Peyer's patch (tissue), 4 donors: ENCODE measurements at regions not wholly inside any gene's neighbourhood (a gene's known extent, or its start where the extent isn't known, plus 50 kb on each side); places are given as distances from the start of the nearest gene placed in this dataset.

Experiments used
- DNase-seq, 3 donors: peaks; one replicate each; pipeline ENCODE4 v3.0.0-alpha.2; 2017 to 2019
- H3K27ac ChIP-seq, 4 donors: fragments of 200-600 bp; sonication (generic); one replicate each; pipeline ENCODE4 v1.5.1; 2016 to 2019
- H3K27me3 ChIP-seq, 2 donors: fragments of 200-600 bp; sonication (generic); one replicate each; pipeline ENCODE4 v1.5.1; 2019
- H3K36me3 ChIP-seq, 3 donors: fragments of 200-600 bp; sonication (generic); one replicate each; pipeline ENCODE4 v1.5.1; 2016 to 2019
- H3K4me1 ChIP-seq, 4 donors: fragments of 200-600 bp; sonication (generic); one replicate each; pipeline ENCODE4 v1.5.1; 2016 to 2019
- H3K4me3 ChIP-seq, 4 donors: fragments of 200-600 bp; sonication (generic); 1 replicate in 3 of 4; 2 replicates in 1 of 4; pipeline ENCODE4 v1.5.1; 2016 to 2019; ENCODE audit warnings: mild to moderate bottlenecking in 1 of 4
- H3K9me3 ChIP-seq, 4 donors: fragments of 200-600 bp; sonication (generic); one replicate each; pipeline ENCODE4 v1.5.1; 2016 to 2019; ENCODE audit warnings: mild to moderate bottlenecking in 1 of 4
- CTCF ChIP-seq, 6 experiments: fragments of 450-650 bp in 4 of 6; fragments of 200-600 bp in 2 of 6; sonication (generic) in 1 of 6; IDR thresholded peaks; one replicate each; pipeline ENCODE4 v1.5.1; 2017 to 2019; ENCODE audit warnings: antibody characterized with exemption in 6 of 6, mild to moderate bottlenecking in 3 of 6, moderate library complexity in 1 of 6
- POLR2A ChIP-seq, 2 donors: fragments of 450-650 bp; IDR thresholded peaks; one replicate each; pipeline ENCODE4 v1.5.1; 2017; ENCODE audit warnings: antibody characterized with exemption in 2 of 2, mild to moderate bottlenecking in 2 of 2, moderate library complexity in 2 of 2

GRCh38 chr4:152165146-152165545, 370.7 kb downstream of the FBXW7 start:
- Histone ChIP-seq H3K9me3 (no peaks in the 10 kb centered on the region), H3K4me1 (no peaks in the 10 kb centered on the region), H3K4me3 (no peak overlapping the region), H3K27me3 (no peaks in the 10 kb centered on the region), H3K36me3 (no peaks in the 10 kb centered on the region), H3K27ac (no peak overlapping the region)
- no peak for TF ChIP-seq CTCF (IDR thresholded peaks at IDR 0.05)
- no peak for TF ChIP-seq POLR2A (IDR thresholded peaks at IDR 0.05)
- DNase-seq: no peak

DNA sequence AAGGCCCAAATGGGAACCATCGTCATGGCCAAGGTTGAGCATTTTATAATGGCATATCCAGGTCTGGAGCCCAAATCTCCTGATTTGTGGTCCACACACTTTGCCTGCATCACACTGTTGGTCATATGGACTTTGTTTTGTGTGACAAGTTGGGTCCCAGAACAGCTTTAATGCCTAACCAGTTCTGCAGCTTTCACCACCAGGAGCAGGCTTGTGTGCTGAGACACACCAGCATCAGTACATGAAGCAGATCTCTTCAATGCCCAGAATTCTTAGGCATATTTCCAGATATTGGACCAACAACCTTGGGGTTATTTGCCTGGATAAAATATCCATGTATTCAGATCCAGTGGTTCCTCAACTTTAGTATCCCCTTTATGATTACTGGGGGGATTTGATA, 371.3 kb downstream of the FBXW7 start:
- no peaks in the 10 kb centered on the region for H3K9me3 ChIP-seq
- no peak overlapping the region for H3K4me3 ChIP-seq
- DNase-seq: no peak
- H3K27ac ChIP-seq: no peak overlapping the region
- H3K36me3 ChIP-seq: no peaks in the 10 kb centered on the region
- no peak for TF ChIP-seq POLR2A (IDR thresholded peaks at IDR 0.05)
- no peak for TF ChIP-seq CTCF (IDR thresholded peaks at IDR 0.05)
- no peaks in the 10 kb centered on the region for H3K4me1 ChIP-seq
- no peaks in the 10 kb centered on the region for H3K27me3 ChIP-seq

DNA sequence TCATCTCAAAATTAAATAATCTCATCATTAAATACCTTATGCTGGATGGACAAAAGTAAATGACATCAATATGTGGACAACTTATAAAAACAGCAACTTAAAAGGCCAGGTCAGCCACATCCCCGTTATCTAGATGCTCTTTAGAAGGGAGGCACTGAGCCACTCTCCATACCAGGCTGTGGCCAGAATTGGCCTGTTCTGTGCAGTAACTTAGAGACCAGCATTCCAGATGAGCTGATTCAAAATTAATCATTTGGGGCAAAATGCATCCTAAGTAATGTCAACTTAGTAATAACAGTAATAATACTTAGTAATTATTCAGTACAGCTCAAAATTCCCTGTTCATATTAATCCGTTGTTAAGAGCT, 373.6 kb downstream of the FBXW7 start:
- H3K27ac ChIP-seq: no peak overlapping the region
- H3K27me3 ChIP-seq: no peaks in the 10 kb centered on the region
- no peak overlapping the region for H3K4me3 ChIP-seq
- no peaks in the 10 kb centered on the region for H3K9me3 ChIP-seq
- no peaks in the 10 kb centered on the region for H3K36me3 ChIP-seq
- DNase-seq: no peak
- TF ChIP-seq POLR2A (IDR thresholded peaks at IDR 0.05) (no peak), CTCF (IDR thresholded peaks at IDR 0.05) (no peak)
- no peaks in the 10 kb centered on the region for H3K4me1 ChIP-seq

DNA sequence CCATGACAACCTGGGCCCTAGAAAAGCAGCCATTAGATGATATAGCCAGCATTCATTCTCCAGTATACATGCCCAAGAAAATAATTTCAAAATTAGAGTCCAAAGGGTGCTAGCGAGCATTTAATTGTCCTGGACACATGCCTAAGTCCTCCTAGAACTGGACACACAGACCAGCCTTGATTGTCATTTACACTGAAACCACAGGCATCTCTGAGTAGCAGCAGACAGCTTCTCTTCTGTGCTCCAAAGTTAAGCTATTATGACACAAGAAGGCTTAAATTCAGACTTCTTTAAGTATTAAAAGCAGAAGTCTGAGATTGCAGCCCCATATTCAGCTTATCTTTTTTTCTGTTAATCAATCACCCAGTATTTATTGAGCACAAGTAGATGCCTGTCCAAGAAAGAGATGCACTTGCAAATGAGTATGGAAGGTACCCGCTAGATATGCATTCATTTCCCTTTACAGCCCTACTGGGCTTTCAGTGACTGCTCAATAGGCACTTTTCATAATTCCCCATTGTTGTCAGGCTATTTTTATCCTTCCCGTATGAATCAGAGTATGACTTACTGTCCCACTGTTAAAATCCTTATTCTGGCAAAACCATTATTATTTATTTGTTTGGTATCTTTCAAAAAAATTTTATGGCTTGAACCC, 374.1 kb downstream of the FBXW7 start:
- no peak overlapping the region for H3K4me3 ChIP-seq
- TF ChIP-seq CTCF (IDR thresholded peaks at IDR 0.05) (no peak), POLR2A (IDR thresholded peaks at IDR 0.05) (no peak)
- no peaks in the 10 kb centered on the region for H3K9me3 ChIP-seq
- no peaks in the 10 kb centered on the region for H3K4me1 ChIP-seq
- no peaks in the 10 kb centered on the region for H3K27me3 ChIP-seq
- no peak for DNase-seq
- no peaks in the 10 kb centered on the region for H3K36me3 ChIP-seq
- H3K27ac ChIP-seq: no peak overlapping the region

DNA sequence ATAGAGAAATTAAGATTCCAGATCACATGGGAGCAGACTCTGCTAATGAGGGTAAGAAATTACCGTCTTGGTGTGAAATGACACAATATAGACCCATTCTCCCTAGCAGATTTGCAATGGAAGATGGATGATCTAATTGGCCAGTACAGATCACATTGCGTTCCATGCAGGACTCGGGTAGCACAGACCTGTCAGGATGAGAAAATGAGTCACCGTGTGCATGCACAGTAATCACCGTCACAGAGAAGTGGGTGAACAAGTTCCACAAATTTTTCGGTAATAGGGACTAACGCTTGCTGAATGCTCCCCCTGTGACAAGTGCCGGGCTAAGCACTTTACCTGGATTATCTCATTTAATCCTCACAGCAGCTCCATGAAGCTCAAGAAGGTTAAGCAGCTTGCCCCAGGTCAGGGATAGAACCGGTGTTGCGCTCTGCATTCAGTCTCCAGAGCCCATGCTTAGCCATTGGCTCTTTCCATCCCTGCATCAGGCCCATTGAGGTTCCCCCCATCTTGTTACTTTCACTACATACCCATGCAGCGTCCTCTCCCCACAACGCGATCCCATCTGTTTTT, 375.6 kb downstream of the FBXW7 start:
- H3K4me1 ChIP-seq: no peaks in the 10 kb centered on the region
- no peak overlapping the region for H3K4me3 ChIP-seq
- no peaks in the 10 kb centered on the region for H3K9me3 ChIP-seq
- no peak overlapping the region for H3K27ac ChIP-seq
- no peaks in the 10 kb centered on the region for H3K27me3 ChIP-seq
- no peaks in the 10 kb centered on the region for H3K36me3 ChIP-seq
- no peak for TF ChIP-seq CTCF (IDR thresholded peaks at IDR 0.05)
- TF ChIP-seq POLR2A (IDR thresholded peaks at IDR 0.05): no peak
- DNase-seq: no peak
